Effector CD4-positive, alpha-beta T cell (primary cell): ENCODE measurements at regions not wholly inside any gene's neighbourhood (a gene's known extent, or its start where the extent isn't known, plus 50 kb on each side); places are given as distances from the start of the nearest gene placed in this dataset.
A peak's percentile ranks its signal among the peaks of the same experiment; 100 is the strongest.
"Not testable (repeated sequence)": the region's sequence is repeated elsewhere in the genome, so short reads cannot be mapped to it uniquely, and the experiment has no call there.

Experiments
- DNase-seq: peaks from one replicate; pipeline ENCODE4 v3.0.0-alpha.2; 2020

- not testable (repeated sequence) for DNase-seq
These were observed 85.1 kb upstream of the MAP4 start for GRCh38 chr3:48101301-48101650.

GRCh38 chr3:48092270-48092669 lies 76.1 kb upstream of the MAP4 start:
- DNase-seq = no peak

GRCh38 chr3:48090166-48090939 lies 74.1 kb upstream of the MAP4 start:
- no peak for DNase-seq

- DNase-seq = peak; percentile 90
These were observed 72.7 kb upstream of the MAP4 start for GRCh38 chr3:48088749-48089466.

- DNase-seq = no peak
These were observed 72.0 kb upstream of the MAP4 start for GRCh38 chr3:48088056-48088748.

GRCh38 chr3:48086705-48087104 lies 70.5 kb upstream of the MAP4 start:
- no peak for DNase-seq

GRCh38 chr3:48084929-48085328 lies 68.7 kb upstream of the MAP4 start:
- DNase-seq = no peak

- DNase-seq = no peak
These were observed 68.0 kb upstream of the MAP4 start for GRCh38 chr3:48084170-48084569.

- DNase-seq = no peak
These were observed 66.5 kb upstream of the MAP4 start for GRCh38 chr3:48082580-48083184.

GRCh38 chr3:48077815-48078214 lies 61.6 kb upstream of the MAP4 start:
- no peak for DNase-seq

- DNase-seq = no peak
These were observed 53.8 kb upstream of the MAP4 start for GRCh38 chr3:48070030-48070429.

GRCh38 chr3:48069339-48069738 lies 53.1 kb upstream of the MAP4 start:
- no peak for DNase-seq

GRCh38 chr3:48068886-48069285 lies 52.7 kb upstream of the MAP4 start:
- no peak for DNase-seq

GRCh38 chr3:48068320-48068719 lies 52.1 kb upstream of the MAP4 start:
- not testable (repeated sequence) for DNase-seq

- no peak for DNase-seq
These were observed 51.1 kb upstream of the MAP4 start for GRCh38 chr3:48067271-48067670.
